A673 (cell line): ENCODE measurements at regions not wholly inside any gene's neighbourhood (a gene's known extent, or its start where the extent isn't known, plus 50 kb on each side); places are given as distances from the start of the nearest gene placed in this dataset.

Experiments
- CTCF ChIP-seq: fragments of 300-800, 200-600 bp; sonication (generic); conservative IDR thresholded peaks from 2 replicates; pipeline ENCODE4 v1.5.1; 2017; ENCODE audit warnings: low read depth, mild to moderate bottlenecking, antibody characterized with exemption, low read length, moderate library complexity, mixed read lengths
- EZH2 ChIP-seq: fragments of 200-600 bp; sonication (generic); IDR thresholded peaks from 2 replicates; pipeline ENCODE4 v1.6.1; 2017; ENCODE audit warnings: borderline replicate concordance, low read depth, mild to moderate bottlenecking, mixed read lengths, antibody characterized with exemption, low read length; ENCODE audit not compliant: poor library complexity, severe bottlenecking

- TF ChIP-seq CTCF (no peak), EZH2 (no peak)
These were observed 302.9 kb downstream of the XPNPEP1 start for GRCh38 chr10:109620396-109620795.
